ENCODE measurements at regions not wholly inside any gene's neighbourhood (a gene's known extent, or its start where the extent isn't known, plus 50 kb on each side); places are given as distances from the start of the nearest gene placed in this dataset.

DNA sequence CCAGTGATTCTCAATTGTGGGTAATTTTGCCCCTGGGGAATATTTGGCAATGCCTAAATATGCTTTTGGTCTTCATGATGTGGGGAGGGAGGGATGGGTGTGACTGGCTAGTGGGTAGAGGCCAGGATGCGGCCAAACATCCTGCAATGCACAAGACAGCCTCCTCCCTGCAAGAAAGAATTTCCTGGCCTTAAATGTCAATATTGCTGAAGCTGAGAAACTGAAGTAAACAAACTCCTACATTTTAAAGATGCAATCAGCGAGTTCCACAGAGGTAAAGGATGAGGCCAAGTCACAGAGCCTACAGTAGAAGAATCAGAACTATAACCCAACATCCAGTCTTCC, 272.9 kb upstream of the EPHA4 start:
- TF ChIP-seq, protein P1, sequence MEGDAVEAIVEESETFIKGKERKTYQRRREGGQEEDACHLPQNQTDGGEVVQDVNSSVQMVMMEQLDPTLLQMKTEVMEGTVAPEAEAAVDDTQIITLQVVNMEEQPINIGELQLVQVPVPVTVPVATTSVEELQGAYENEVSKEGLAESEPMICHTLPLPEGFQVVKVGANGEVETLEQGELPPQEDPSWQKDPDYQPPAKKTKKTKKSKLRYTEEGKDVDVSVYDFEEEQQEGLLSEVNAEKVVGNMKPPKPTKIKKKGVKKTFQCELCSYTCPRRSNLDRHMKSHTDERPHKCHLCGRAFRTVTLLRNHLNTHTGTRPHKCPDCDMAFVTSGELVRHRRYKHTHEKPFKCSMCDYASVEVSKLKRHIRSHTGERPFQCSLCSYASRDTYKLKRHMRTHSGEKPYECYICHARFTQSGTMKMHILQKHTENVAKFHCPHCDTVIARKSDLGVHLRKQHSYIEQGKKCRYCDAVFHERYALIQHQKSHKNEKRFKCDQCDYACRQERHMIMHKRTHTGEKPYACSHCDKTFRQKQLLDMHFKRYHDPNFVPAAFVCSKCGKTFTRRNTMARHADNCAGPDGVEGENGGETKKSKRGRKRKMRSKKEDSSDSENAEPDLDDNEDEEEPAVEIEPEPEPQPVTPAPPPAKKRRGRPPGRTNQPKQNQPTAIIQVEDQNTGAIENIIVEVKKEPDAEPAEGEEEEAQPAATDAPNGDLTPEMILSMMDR (conservative IDR thresholded peaks at IDR 0.05 in 1 of 2, IDR thresholded peaks at IDR 0.05 in 1 of 2; ENCODE audit: low read depth in 1 of 2, low read length in 2 of 2), result no peak
- TF ChIP-seq EZH2 (IDR thresholded peaks at IDR 0.05; ENCODE audit: low read length, missing control alignments), result no peak
